Neural progenitor cell (in vitro differentiated cells): ENCODE measurements at regions not wholly inside any gene's neighbourhood (a gene's known extent, or its start where the extent isn't known, plus 50 kb on each side); places are given as distances from the start of the nearest gene placed in this dataset.

ENCODE experiments used
- DNase-seq: peaks from one replicate; pipeline ENCODE4 v3.0.0-alpha.2; 2016; ENCODE audit warnings: low spot score
- H2AFZ ChIP-seq: fragments of 200-600 bp; sonication (generic); replicated peaks from 2 replicates; pipeline ENCODE4 v1.6.1; 2016; ENCODE audit warnings: antibody characterized with exemption
- H3F3A ChIP-seq: fragments of 200-600 bp; sonication (generic); 2 replicates; pipeline ENCODE4 v1.6.1; 2016; ENCODE audit warnings: antibody characterized with exemption, low read depth
- H3K27ac ChIP-seq: fragments of 200-600 bp; sonication (generic); 2 replicates; pipeline ENCODE4 v1.5.1; 2016; ENCODE audit warnings: mild to moderate bottlenecking
- H3K27me3 ChIP-seq: fragments of 200-600 bp; sonication (generic); 2 replicates; pipeline ENCODE4 v1.6.1; 2016; ENCODE audit warnings: mild to moderate bottlenecking, moderate library complexity
- H3K36me3 ChIP-seq: fragments of 200-600 bp; sonication (generic); 2 replicates; pipeline ENCODE4 v1.5.1; 2016
- H3K4me1 ChIP-seq: fragments of 200-600 bp; sonication (generic); 2 replicates; pipeline ENCODE4 v1.6.1; 2016; ENCODE audit warnings: mixed run types
- H3K4me2 ChIP-seq: fragments of 200-600 bp; sonication (generic); 2 replicates; pipeline ENCODE4 v1.6.1; 2016
- H3K4me3 ChIP-seq: fragments of 200-600 bp; sonication (generic); 2 replicates; pipeline ENCODE4 v1.5.1; 2016
- H3K79me2 ChIP-seq: fragments of 200-600 bp; sonication (generic); 2 replicates; pipeline ENCODE4 v1.6.1; 2016; ENCODE audit warnings: low read depth
- H3K9ac ChIP-seq: fragments of 200-600 bp; sonication (generic); 2 replicates; pipeline ENCODE4 v1.6.1; 2016
- H3K9me3 ChIP-seq: fragments of 200-600 bp; sonication (generic); 2 replicates; pipeline ENCODE4 v1.5.1; 2016; ENCODE audit warnings: low read depth
- H4K20me1 ChIP-seq: fragments of 200-600 bp; sonication (generic); 2 replicates; pipeline ENCODE4 v1.6.1; 2016; ENCODE audit warnings: low read depth
- H3K27ac Mint-ChIP-seq: 3 replicates; pipeline ENCODE4 v1.8.0; 2021; ENCODE audit warnings: mixed read lengths
- H3K27me3 Mint-ChIP-seq: 2 replicates; pipeline ENCODE4 v1.8.0; 2022; ENCODE audit warnings: low read depth, mild to moderate bottlenecking, inconsistent platforms, moderate library complexity, mixed read lengths; ENCODE audit not compliant: insufficient read depth
- H3K36me3 Mint-ChIP-seq: 3 replicates; pipeline ENCODE4 v1.8.0; 2021; ENCODE audit warnings: mixed read lengths
- H3K4me1 Mint-ChIP-seq: 3 replicates; pipeline ENCODE4 v1.8.0; 2021; ENCODE audit warnings: mixed read lengths
- H3K4me3 Mint-ChIP-seq: 3 replicates; pipeline ENCODE4 v1.8.0; 2021; ENCODE audit warnings: mild to moderate bottlenecking, moderate library complexity, mixed read lengths
- H3K9me3 Mint-ChIP-seq: 3 replicates; pipeline ENCODE4 v1.8.0; 2020; ENCODE audit warnings: mixed read lengths
- EZH2 ChIP-seq: fragments of 200-600 bp; sonication (generic); IDR thresholded peaks from 2 replicates; pipeline ENCODE4 v1.6.1; 2017; ENCODE audit warnings: antibody characterized with exemption, mild to moderate bottlenecking, moderate library complexity
- EZH2phosphoT487 ChIP-seq: fragments of 200-600 bp; sonication (generic); IDR thresholded peaks from 2 replicates; pipeline ENCODE4 v1.6.1; 2017; ENCODE audit warnings: antibody characterized with exemption
- TF ChIP-seq, protein P1 (sequence below): fragments of 200-600 bp; sonication (generic); IDR thresholded peaks from 2 replicates; pipeline ENCODE4 v1.5.1; 2017; ENCODE audit warnings: antibody characterized with exemption, mild to moderate bottlenecking

GRCh38 chr11:28571371-28571770, 463.2 kb downstream of the METTL15 start:
- no peak overlapping the region for H3K27ac Mint-ChIP-seq
- no peaks in the 10 kb centered on the region for H3K4me1 ChIP-seq

GRCh38 chr11:28569106-28569505, 460.9 kb downstream of the METTL15 start:
- Histone ChIP-seq H3K27me3 (peaks cover 5% of the 10 kb centered on the region), H3K9me3 (no peaks in the 10 kb centered on the region), H2AFZ (no peak overlapping the region), H3K79me2 (no peaks in the 10 kb centered on the region), H3K27ac (no peak overlapping the region), H3K4me1 (no peaks in the 10 kb centered on the region), H3K36me3 (no peaks in the 10 kb centered on the region), H4K20me1 (no peaks in the 10 kb centered on the region), H3K4me2 (no peak overlapping the region), H3K9ac (no peak overlapping the region), H3F3A (no peaks in the 10 kb centered on the region), H3K4me3 (no peak overlapping the region)
- Mint-ChIP-seq H3K36me3 (no peaks in the 10 kb centered on the region), H3K4me1 (peaks cover 15% of the 10 kb centered on the region), H3K27ac (no peak overlapping the region), H3K27me3 (peaks cover 2% of the 10 kb centered on the region), H3K9me3 (no peaks in the 10 kb centered on the region), H3K4me3 (no peak overlapping the region)
- TF ChIP-seq, protein P1, sequence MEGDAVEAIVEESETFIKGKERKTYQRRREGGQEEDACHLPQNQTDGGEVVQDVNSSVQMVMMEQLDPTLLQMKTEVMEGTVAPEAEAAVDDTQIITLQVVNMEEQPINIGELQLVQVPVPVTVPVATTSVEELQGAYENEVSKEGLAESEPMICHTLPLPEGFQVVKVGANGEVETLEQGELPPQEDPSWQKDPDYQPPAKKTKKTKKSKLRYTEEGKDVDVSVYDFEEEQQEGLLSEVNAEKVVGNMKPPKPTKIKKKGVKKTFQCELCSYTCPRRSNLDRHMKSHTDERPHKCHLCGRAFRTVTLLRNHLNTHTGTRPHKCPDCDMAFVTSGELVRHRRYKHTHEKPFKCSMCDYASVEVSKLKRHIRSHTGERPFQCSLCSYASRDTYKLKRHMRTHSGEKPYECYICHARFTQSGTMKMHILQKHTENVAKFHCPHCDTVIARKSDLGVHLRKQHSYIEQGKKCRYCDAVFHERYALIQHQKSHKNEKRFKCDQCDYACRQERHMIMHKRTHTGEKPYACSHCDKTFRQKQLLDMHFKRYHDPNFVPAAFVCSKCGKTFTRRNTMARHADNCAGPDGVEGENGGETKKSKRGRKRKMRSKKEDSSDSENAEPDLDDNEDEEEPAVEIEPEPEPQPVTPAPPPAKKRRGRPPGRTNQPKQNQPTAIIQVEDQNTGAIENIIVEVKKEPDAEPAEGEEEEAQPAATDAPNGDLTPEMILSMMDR, result no peak
- TF ChIP-seq EZH2phosphoT487, result no peak
- TF ChIP-seq EZH2, result no peak
- no peak for DNase-seq

More at GRCh38 chr11:28571371-28571770, 463.2 kb downstream of the METTL15 start:
- no peak overlapping the region for H3K9ac ChIP-seq
- H3K27me3 Mint-ChIP-seq, result peaks cover 2% of the 10 kb centered on the region
- no peaks in the 10 kb centered on the region for H3K36me3 ChIP-seq
- no peaks in the 10 kb centered on the region for H3K9me3 Mint-ChIP-seq
- no peak overlapping the region for H3K27ac ChIP-seq
- no peak for TF ChIP-seq EZH2
- TF ChIP-seq EZH2phosphoT487, result no peak
- TF ChIP-seq, protein P1, result no peak
- H3F3A ChIP-seq, result no peaks in the 10 kb centered on the region
- no peak overlapping the region for H3K4me2 ChIP-seq
- H4K20me1 ChIP-seq, result no peaks in the 10 kb centered on the region
- no peak overlapping the region for H3K4me3 ChIP-seq
- H3K79me2 ChIP-seq, result no peaks in the 10 kb centered on the region
- H3K4me1 Mint-ChIP-seq, result peaks cover 9% of the 10 kb centered on the region
- H3K27me3 ChIP-seq, result peaks cover 5% of the 10 kb centered on the region
- no peaks in the 10 kb centered on the region for H3K36me3 Mint-ChIP-seq
- no peak overlapping the region for H2AFZ ChIP-seq
- no peaks in the 10 kb centered on the region for H3K9me3 ChIP-seq
- no peak overlapping the region for H3K4me3 Mint-ChIP-seq
- DNase-seq, result no peak

DNA sequence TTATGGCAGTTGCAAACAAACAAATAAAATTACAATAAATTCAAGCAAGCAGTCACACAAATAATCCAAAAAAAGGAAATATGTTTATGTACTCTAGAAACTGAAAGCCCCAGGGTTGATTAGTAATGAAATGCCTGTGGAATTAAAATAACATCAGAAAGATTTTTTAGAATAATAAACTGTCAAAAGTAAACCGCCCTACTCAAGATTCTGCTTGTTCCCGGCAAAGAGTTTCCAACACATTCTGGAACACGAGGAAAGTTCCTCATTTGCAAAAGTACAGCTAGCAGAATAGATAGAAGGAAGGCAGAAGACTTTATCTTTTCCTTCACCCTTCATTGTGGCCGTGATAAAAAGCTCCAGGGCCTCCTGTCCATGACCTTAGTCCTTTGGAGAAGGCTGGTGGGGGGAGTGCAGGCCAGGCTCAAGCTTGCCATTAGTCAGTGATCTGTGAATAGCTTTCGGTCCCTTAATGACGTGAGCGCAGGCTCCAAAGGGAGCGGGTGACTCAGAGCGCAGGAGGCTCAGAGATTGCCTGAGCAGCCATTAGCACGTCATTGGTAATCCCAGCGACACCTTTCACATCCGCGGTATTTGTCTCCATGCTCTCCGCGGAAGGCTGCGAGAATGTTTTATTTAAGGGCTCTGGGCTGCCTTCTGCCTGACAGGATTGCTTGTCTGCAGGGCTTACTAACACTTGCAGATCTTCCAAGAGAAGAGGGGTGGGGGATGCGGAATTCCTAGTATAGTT, 458.3 kb downstream of the METTL15 start:
- Mint-ChIP-seq H3K36me3 (no peaks in the 10 kb centered on the region), H3K27ac (peak overlapping the region; percentile 76), H3K27me3 (peaks cover 2% of the 10 kb centered on the region), H3K4me3 (peak overlapping the region; percentile 42), H3K9me3 (no peaks in the 10 kb centered on the region), H3K4me1 (peaks cover 15% of the 10 kb centered on the region)
- no peak for TF ChIP-seq EZH2
- TF ChIP-seq, protein P1, result no peak
- TF ChIP-seq EZH2phosphoT487, result no peak
- H3K4me2 ChIP-seq, result peak overlapping the region; percentile 56
- no peaks in the 10 kb centered on the region for H3F3A ChIP-seq
- DNase-seq, result peak; percentile 85
- H3K36me3 ChIP-seq, result no peaks in the 10 kb centered on the region
- H3K27me3 ChIP-seq, result peaks cover 5% of the 10 kb centered on the region
- H2AFZ ChIP-seq, result peak overlapping the region; percentile 27
- no peaks in the 10 kb centered on the region for H4K20me1 ChIP-seq
- H3K4me1 ChIP-seq, result no peaks in the 10 kb centered on the region
- no peak overlapping the region for H3K27ac ChIP-seq
- H3K79me2 ChIP-seq, result no peaks in the 10 kb centered on the region
- H3K9ac ChIP-seq, result no peak overlapping the region
- no peaks in the 10 kb centered on the region for H3K9me3 ChIP-seq
- peak overlapping the region; percentile 22 for H3K4me3 ChIP-seq
